ENCODE measurements at regions not wholly inside any gene's neighbourhood (a gene's known extent, or its start where the extent isn't known, plus 50 kb on each side); places are given as distances from the start of the nearest gene placed in this dataset.

DNA sequence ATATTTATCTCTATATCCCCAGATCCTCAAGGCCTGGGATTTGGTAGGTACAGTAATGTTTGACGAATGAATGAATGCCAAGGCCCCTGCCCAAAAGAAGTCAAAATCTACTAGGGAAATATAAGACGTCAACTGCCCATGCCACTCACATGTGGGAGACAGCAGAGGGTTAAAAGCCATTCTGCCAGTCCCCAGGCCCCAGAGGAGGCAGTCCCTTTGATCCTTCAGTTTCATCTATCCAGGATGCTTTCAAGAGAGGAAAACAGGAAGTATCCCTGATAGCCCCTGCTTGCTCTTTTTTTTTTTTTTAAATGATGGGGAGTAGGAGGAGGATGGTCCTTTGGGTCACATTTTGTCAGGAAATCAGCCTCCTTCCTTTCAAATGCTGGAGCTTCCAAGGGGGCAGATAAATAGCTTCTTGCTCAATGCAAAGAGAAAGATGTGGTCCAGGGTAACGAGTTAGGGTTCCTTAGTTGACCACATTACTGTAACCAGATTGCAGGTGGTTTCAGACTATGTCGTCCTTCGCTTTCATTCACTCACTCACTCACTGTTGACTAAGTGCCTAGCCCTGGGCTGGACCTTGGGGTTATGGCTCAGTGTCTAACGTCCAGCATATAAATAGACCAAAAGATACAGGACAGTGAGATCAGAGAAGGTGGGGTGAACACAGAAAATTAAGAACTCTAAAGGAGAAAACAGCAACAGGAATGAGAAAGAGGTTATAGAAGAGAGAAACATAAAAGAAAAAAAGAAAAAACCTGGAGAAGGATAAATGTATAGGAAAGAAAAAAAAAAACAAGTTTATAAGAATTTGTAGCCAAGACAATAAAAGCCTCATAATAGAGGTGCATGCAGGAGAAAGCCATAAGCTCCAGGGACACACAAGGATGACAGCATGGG is 64.6 kb upstream of the PIM1 start:
- no peak for DNase-seq

- no peak for DNase-seq
Measured at GRCh38 chr6:37106051-37106363, 63.9 kb upstream of the PIM1 start.

- DNase-seq = no peak
Measured at GRCh38 chr6:37106554-37106953, 63.4 kb upstream of the PIM1 start.

DNA sequence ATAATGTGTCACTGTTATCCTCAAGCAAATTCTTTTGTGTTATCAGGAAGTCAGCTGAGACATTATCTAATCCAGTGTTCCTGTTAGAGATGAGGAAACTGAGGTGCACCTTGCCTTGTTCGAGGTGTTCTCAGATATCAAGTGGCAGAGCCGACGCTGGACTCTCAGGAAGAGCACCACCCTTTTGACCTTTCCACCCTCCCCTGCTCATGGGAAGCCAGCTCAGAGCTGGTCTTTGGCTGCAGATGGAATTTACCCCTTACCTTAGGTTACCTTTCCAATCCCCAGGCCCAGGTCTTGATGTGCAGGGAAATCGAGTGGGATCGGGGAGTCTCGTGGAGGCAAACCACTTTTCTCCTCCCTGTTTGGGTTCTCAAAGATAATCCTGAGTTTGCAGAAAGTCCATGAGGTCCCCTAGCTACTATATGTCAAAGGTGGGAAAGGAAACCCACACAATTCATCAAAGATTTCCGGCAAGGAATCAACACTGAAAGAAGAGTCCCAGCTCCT is 62.9 kb upstream of the PIM1 start:
- no peak for DNase-seq

DNA sequence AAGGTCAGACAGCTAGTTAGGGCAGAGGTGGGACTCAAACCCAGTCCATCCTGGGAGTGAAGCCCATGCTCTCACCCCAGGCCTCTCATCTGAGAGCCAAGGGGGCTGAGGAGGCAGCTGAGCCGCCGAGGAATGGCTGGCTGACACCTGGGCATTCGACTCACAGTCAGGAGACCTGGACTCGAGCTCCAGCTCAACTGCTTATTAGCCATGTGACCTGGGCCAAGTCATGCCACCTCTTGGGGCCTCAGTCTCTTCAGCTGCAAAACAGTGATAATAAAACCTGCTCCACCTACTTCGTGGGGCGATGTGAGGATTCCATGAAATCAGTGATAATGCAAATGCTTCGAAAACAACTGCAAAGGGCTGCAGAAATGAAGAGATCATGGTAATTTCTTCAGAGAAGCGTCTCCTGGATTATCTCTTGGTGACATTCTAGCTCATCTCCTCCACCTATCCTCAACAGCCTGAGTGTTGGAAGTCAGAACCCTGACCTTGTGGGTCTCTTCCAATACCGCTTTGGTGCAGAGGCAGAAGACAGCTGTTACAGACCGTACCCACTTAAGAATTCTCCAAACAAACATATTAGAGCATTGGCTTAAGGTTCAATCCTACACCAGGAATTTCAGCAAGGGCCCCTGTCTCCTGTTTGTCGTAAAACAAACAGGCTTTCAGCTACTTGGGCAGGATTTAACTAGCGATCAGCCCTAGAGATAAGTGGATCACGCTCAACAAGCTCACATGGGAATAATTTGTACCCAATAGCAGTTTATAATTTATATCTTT is 60.0 kb upstream of the PIM1 start:
- no peak for DNase-seq

DNA sequence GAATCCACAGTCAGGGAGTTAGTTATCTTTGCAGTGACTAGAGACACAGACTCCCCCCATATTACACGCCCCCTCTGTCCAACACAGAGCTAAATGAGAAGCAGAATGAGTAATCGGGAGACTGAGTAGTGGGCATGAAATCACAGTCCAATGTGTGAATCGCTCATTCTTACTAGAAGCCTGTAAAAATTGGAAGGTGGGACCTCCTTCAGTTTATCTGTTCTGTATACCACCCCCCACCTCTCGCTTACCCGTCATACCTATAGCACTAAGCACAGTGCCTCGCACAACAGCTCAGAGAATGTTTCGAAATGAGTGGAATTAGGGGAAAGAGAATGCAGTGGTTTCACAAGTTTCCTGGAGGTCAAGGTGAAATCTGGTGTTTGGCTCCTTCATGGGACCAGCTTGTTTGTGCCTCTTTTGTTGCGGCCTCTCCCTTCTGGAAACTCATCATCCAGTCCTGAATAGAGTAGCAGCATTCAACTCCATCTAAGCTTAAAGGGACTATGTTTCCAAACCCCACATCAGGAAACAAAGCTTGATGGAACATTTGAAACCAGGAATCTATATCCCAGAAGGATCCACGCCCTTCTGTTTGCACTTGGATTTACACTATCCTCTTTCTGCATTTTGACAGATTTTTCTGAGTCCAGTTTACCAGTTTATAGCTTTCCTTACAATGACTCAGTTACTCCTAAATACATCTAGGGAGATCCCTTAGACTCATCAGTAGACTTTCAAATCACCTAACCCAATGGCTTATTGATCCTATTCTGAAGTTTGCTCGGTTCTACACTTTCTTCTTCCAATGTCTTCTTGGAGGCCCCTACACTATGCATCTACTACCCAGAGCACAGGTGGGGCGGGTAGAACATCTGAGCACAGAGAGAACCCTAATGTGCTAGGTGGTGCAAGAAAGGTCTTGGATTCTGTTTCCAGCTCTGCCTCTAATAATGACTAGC is 59.2 kb upstream of the PIM1 start:
- DNase-seq = no peak

DNA sequence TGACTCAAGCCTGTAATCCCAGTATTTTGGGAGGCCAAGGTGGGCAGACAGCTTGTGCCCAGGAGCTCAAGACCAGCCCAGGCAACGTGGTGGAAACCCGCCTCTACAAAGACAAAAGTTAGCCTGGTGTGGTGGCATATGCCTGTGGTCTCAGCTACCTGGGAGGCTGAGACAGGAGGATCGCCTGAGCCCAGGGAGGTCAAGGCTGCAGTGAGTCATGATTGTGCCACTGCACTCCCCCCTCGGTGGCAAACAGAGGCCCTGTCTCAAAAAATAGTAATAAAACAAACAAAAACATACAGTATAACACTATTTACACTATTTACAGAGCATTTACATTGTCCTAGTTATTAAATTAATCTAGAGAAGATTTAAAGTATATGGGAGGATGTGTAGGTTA is 56.0 kb upstream of the PIM1 start:
- DNase-seq = no peak

- DNase-seq = no peak
Measured at GRCh38 chr6:37114612-37115011, 55.3 kb upstream of the PIM1 start.

- no peak for DNase-seq
Measured at GRCh38 chr6:37115236-37115895, 54.6 kb upstream of the PIM1 start.

DNA sequence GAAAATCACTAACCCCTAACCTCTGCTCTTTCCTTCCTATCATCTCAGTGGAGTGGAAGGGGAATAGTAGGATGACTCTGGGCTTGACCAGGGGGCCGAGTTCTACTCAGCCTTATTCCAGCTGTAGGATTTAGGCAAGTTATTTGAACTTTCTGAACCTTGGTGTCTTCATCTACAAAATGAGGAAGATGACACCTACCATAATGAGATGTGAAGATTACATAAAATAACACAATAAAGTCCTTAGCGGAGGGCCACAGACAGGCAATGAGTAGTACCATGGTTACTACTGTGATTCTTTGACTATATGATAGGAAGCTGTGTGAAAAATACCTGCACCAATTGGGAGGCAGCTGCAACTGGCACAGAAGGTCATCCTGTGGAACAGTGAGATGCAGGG is 53.6 kb upstream of the PIM1 start:
- no peak for DNase-seq

GRCh38 chr6:37119387-37119886 is 50.5 kb upstream of the PIM1 start:
- DNase-seq = no peak

Data from right kidney (tissue), 1 donor.